Kidney (tissue), 13 donors: ENCODE measurements at regions not wholly inside any gene's neighbourhood (a gene's known extent, or its start where the extent isn't known, plus 50 kb on each side); places are given as distances from the start of the nearest gene placed in this dataset.

Experiments
- DNase-seq, 5 donors: peaks; one replicate each; pipeline ENCODE4 v3.0.0-alpha.2; 2013 to 2020
- FAIRE-seq: peaks from 2 replicates; lab custom pipeline; 2012; peaks lifted over from hg19 to GRCh38; lab: Jason Lieb, UNC
- H3K27ac ChIP-seq, 2 donors: one replicate each; pipeline ENCODE4 v1.7.0; 2013; ENCODE audit warnings: low read depth in 2 of 2, low read length in 2 of 2, inconsistent platforms in 1 of 2
- H3K27me3 ChIP-seq: one replicate; pipeline ENCODE4 v1.7.1; 2013; ENCODE audit warnings: low read length, inconsistent platforms; ENCODE audit not compliant: control insufficient read depth, insufficient read depth
- H3K36me3 ChIP-seq, 3 donors: one replicate each; pipeline versions ENCODE4 v1.7.0 to v1.7.1; 2013; ENCODE audit warnings: low read length in 3 of 3, control low read depth in 1 of 3, inconsistent platforms in 1 of 3; ENCODE audit not compliant: insufficient read depth in 3 of 3, control insufficient read depth in 2 of 3
- H3K4me1 ChIP-seq, 3 donors: one replicate each; pipeline versions ENCODE4 v1.7.0 to v1.7.1; 2013; ENCODE audit warnings: low read length in 3 of 3, inconsistent platforms in 1 of 3, low read depth in 1 of 3; ENCODE audit not compliant: control insufficient read depth in 2 of 3, insufficient read depth in 2 of 3
- H3K4me3 ChIP-seq, 3 donors: one replicate each; pipeline versions ENCODE4 v1.7.0 to v1.8.1; 2013; ENCODE audit warnings: low read length in 3 of 3, control low read depth in 1 of 3, inconsistent platforms in 1 of 3
- H3K9ac ChIP-seq, 3 donors: one replicate each; pipeline versions ENCODE4 v1.7.0 to v1.7.1; 2013; ENCODE audit warnings: low read length in 3 of 3, control low read depth in 1 of 3, inconsistent platforms in 1 of 3
- H3K9me3 ChIP-seq, 3 donors: one replicate each; pipeline versions ENCODE4 v1.7.0 to v1.7.1; 2013; ENCODE audit warnings: low read length in 3 of 3, control low read depth in 1 of 3, inconsistent platforms in 1 of 3; ENCODE audit not compliant: control insufficient read depth in 2 of 3, insufficient read depth in 1 of 3
- CTCF ChIP-seq: IDR thresholded peaks from 3 replicates; pipeline ENCODE4 v1.5.1; 2012; ENCODE audit warnings: mild to moderate bottlenecking, moderate library complexity, borderline replicate concordance; ENCODE audit not compliant: insufficient read depth; ENCODE audit errors: extremely low read depth
- intact Hi-C: fragments of 100-400 bp; cut with DNase I; formaldehyde crosslinking; loops from one replicate; pipeline ENCODE4 v1.11.1; 2022
- donor health status: control.
- donor health status: control.
- donor health status: control.
- donor health status: control.
- donor health status: control.
- donor health status: DM: yes; HTN: yes; CAD: no.
- donor health status: Normal renal cell carcinoma (clear cell type).

- Histone ChIP-seq H3K4me1 (no peaks in the 10 kb centered on the region), H3K27ac (no peak overlapping the region), H3K36me3 (no peaks in the 10 kb centered on the region), H3K9me3 (peaks cover 0 to under 1% (median 0%) of the 10 kb centered on the region in 3 donors), H3K9ac (no peak overlapping the region), H3K27me3 (no peaks in the 10 kb centered on the region), H3K4me3 (no peak overlapping the region)
- no peak for DNase-seq
- no peak for TF ChIP-seq CTCF
- intact Hi-C loops: no loop called here
- FAIRE-seq: no peak
Measured at GRCh38 chr4:153969542-153969941, 180.7 kb upstream of the SFRP2 start.

GRCh38 chr4:153966641-153967040, 177.8 kb upstream of the SFRP2 start:
- no peak for FAIRE-seq
- no peak overlapping the region for H3K27ac ChIP-seq
- DNase-seq: no peak
- H3K9ac ChIP-seq: no peak overlapping the region
- no peak overlapping the region for H3K4me3 ChIP-seq
- no peaks in the 10 kb centered on the region for H3K9me3 ChIP-seq
- intact Hi-C loops: no loop called here
- no peaks in the 10 kb centered on the region for H3K36me3 ChIP-seq
- H3K4me1 ChIP-seq: no peaks in the 10 kb centered on the region
- no peak for TF ChIP-seq CTCF
- no peaks in the 10 kb centered on the region for H3K27me3 ChIP-seq

GRCh38 chr4:153963216-153963615, 174.3 kb upstream of the SFRP2 start:
- H3K4me1 ChIP-seq: no peaks in the 10 kb centered on the region
- H3K27me3 ChIP-seq: no peaks in the 10 kb centered on the region
- FAIRE-seq (no peak), DNase-seq (no peak)
- no peak for TF ChIP-seq CTCF
- no peak overlapping the region for H3K9ac ChIP-seq
- H3K36me3 ChIP-seq: no peaks in the 10 kb centered on the region
- no peak overlapping the region for H3K27ac ChIP-seq
- H3K4me3 ChIP-seq: no peak overlapping the region
- H3K9me3 ChIP-seq: no peaks in the 10 kb centered on the region
- intact Hi-C loops: no loop called here
